B cell (primary cell): ENCODE measurements at regions not wholly inside any gene's neighbourhood (a gene's known extent, or its start where the extent isn't known, plus 50 kb on each side); places are given as distances from the start of the nearest gene placed in this dataset.

ENCODE experiments used
- ATAC-seq: fragments of 200-7000 bp; cut with Tn5 transposase; one replicate; pipeline ENCODE4 v1.10.0; 2021; ENCODE audit warnings: low read depth, mild to moderate bottlenecking, moderate number of reproducible peaks, moderate library complexity
- CTCF ChIA-PET: fragments of 350-600 bp; sonication (Branson Sonifier 250); formaldehyde crosslinking; loops from one replicate; lab custom pipeline; 2021; ENCODE audit warnings: antibody characterized with exemption, inconsistent platforms; lab: Charles Lee
- POLR2A ChIA-PET: fragments of 350-600 bp; sonication (Branson Sonifier 250); formaldehyde crosslinking; loops from one replicate; lab custom pipeline; 2021; ENCODE audit warnings: antibody characterized with exemption; lab: Charles Lee
- DNase-seq: peaks from one replicate; pipeline ENCODE4 v3.0.0; 2013
- H2AFZ ChIP-seq: 2 replicates; pipeline ENCODE4 v1.6.1; 2012; ENCODE audit warnings: mild to moderate bottlenecking, low read depth, low read length; ENCODE audit not compliant: insufficient read depth, poor library complexity, severe bottlenecking
- H3K27ac ChIP-seq, 2 donors: 1 replicate in 1 of 2; 2 replicates in 1 of 2; pipeline ENCODE4 v1.5.1; 2012 to 2013; ENCODE audit warnings: low read length in 2 of 2, mild to moderate bottlenecking in 2 of 2, moderate library complexity in 1 of 2
- H3K27me3 ChIP-seq, 4 experiments: fragments of 200-600 bp in 1 of 4; sonication (generic) in 1 of 4; replicated peaks in 1 of 4; 1 replicate in 2 of 4; 2 replicates in 2 of 4; pipeline versions ENCODE4 v1.6.1 to v1.7.0; 2013 to 2016; ENCODE audit warnings: low read length in 3 of 4, mild to moderate bottlenecking in 2 of 4, mixed read lengths in 1 of 4, moderate library complexity in 1 of 4; ENCODE audit not compliant: insufficient read depth in 4 of 4, control insufficient read depth in 3 of 4; ENCODE audit errors: control extremely low read depth in 1 of 4
- H3K36me3 ChIP-seq, 2 experiments: replicated peaks in 1 of 2; 1 replicate in 1 of 2; 2 replicates in 1 of 2; pipeline versions ENCODE4 v1.6.1 to v1.7.1; 2013; ENCODE audit warnings: low read length in 1 of 2; ENCODE audit not compliant: insufficient read depth in 2 of 2, control insufficient read depth in 1 of 2; ENCODE audit errors: control extremely low read depth in 1 of 2, extremely low read depth in 1 of 2
- H3K4me1 ChIP-seq, 2 donors: fragments of 200-600 bp in 1 of 2; sonication (generic) in 1 of 2; 1 replicate in 1 of 2; 2 replicates in 1 of 2; pipeline versions ENCODE4 v1.5.1 to v1.6.1; 2013 to 2017; ENCODE audit warnings: low read length in 2 of 2; ENCODE audit not compliant: control insufficient read depth in 2 of 2, insufficient read depth in 2 of 2
- H3K4me2 ChIP-seq: replicated peaks from 2 replicates; pipeline ENCODE3; 2012; ENCODE audit warnings: mild to moderate bottlenecking, low read depth, low read length; ENCODE audit not compliant: poor library complexity, severe bottlenecking
- H3K4me3 ChIP-seq, 5 experiments: fragments of 200-600 bp in 1 of 5; sonication (generic) in 1 of 5; 1 replicate in 3 of 5; 2 replicates in 2 of 5; pipeline versions ENCODE4 v1.5.1 to v1.7.0; 2011 to 2016; ENCODE audit warnings: low read length in 4 of 5, mild to moderate bottlenecking in 4 of 5, low read depth in 2 of 5, control low read depth in 1 of 5, moderate library complexity in 1 of 5; ENCODE audit not compliant: insufficient read depth in 1 of 5; ENCODE audit errors: control extremely low read depth in 1 of 5, extremely low read depth in 1 of 5
- H3K79me2 ChIP-seq: fragments of 200-600 bp; sonication (generic); one replicate; pipeline ENCODE4 v1.6.0; 2016; ENCODE audit warnings: low read length; ENCODE audit not compliant: control insufficient read depth, insufficient read depth
- H3K9ac ChIP-seq: fragments of 200-600 bp; sonication (generic); 2 replicates; pipeline ENCODE4 v1.6.1; 2017; ENCODE audit warnings: mild to moderate bottlenecking, low read length, moderate library complexity
- H3K9me3 ChIP-seq, 3 donors: one replicate each; pipeline versions ENCODE4 v1.6.1 to v1.7.1; 2013; ENCODE audit warnings: low read length in 2 of 3; ENCODE audit not compliant: control insufficient read depth in 2 of 3, insufficient read depth in 1 of 3; ENCODE audit errors: control extremely low read depth in 1 of 3
- H4K20me1 ChIP-seq: 2 replicates; pipeline ENCODE4 v1.6.0; 2012; ENCODE audit warnings: mild to moderate bottlenecking, low read length; ENCODE audit not compliant: insufficient read depth, control insufficient read depth, poor library complexity, severe bottlenecking
- H3K27ac Mint-ChIP-seq: one replicate; pipeline ENCODE4 v1.8.0; 2021; ENCODE audit warnings: mixed read lengths
- H3K27me3 Mint-ChIP-seq: one replicate; pipeline ENCODE4 v1.8.0; 2021; ENCODE audit warnings: mixed read lengths
- H3K4me1 Mint-ChIP-seq: one replicate; pipeline ENCODE4 v1.8.0; 2021; ENCODE audit warnings: mixed read lengths
- H3K4me3 Mint-ChIP-seq: one replicate; pipeline ENCODE4 v1.8.0; 2021; ENCODE audit warnings: mixed read lengths
- H3K9me3 Mint-ChIP-seq: one replicate; pipeline ENCODE4 v1.8.0; 2022; ENCODE audit warnings: mixed read lengths; ENCODE audit not compliant: insufficient read depth
- CTCF ChIP-seq: fragments of 200-600 bp; IDR thresholded peaks from one replicate; pipeline ENCODE4 v1.8.0; 2022; ENCODE audit warnings: antibody characterized with exemption, mild to moderate bottlenecking
- EZH2 ChIP-seq: IDR thresholded peaks from 2 replicates; pipeline ENCODE4 v1.6.1; 2012; ENCODE audit warnings: borderline replicate concordance, low read depth, mild to moderate bottlenecking, moderate library complexity, low read length; ENCODE audit not compliant: insufficient read depth, poor library complexity, severe bottlenecking
- WGBS: methylation state at CpG from one replicate; pipeline ENCODE4 v1.1.5; 2013; ENCODE audit warnings: missing lambda C conversion rate; ENCODE audit not compliant: insufficient coverage; 5-methylcytosine and 5-hydroxymethylcytosine counted together
- intact Hi-C: fragments of 100-400 bp; cut with micrococcal nuclease; formaldehyde crosslinking; loops from one replicate; pipeline ENCODE4 v1.10.0; 2022

GRCh38 chr3:145953316-145953715, 207.7 kb downstream of the PLOD2 start:
- no peak overlapping the region for H2AFZ ChIP-seq
- no peaks in the 10 kb centered on the region for H3K4me1 ChIP-seq
- Mint-ChIP-seq H3K9me3 (peaks cover 2% of the 10 kb centered on the region), H3K4me3 (no peak overlapping the region), H3K4me1 (no peaks in the 10 kb centered on the region), H3K27me3 (no peaks in the 10 kb centered on the region), H3K27ac (no peak overlapping the region)
- no peak overlapping the region for H3K4me2 ChIP-seq
- intact Hi-C loops, result no loop called here
- no peaks in the 10 kb centered on the region for H4K20me1 ChIP-seq
- no peaks in the 10 kb centered on the region for H3K36me3 ChIP-seq
- H3K79me2 ChIP-seq, result no peaks in the 10 kb centered on the region
- ATAC-seq (no peak), DNase-seq (no peak)
- WGBS, result no CpG with 5 or more reads among the region's 3 CpGs
- no peak overlapping the region for H3K27ac ChIP-seq
- H3K9me3 ChIP-seq, result no peaks in the 10 kb centered on the region
- no peak overlapping the region for H3K9ac ChIP-seq
- H3K4me3 ChIP-seq, result no peak overlapping the region
- TF ChIP-seq CTCF (no peak), EZH2 (no peak)
- POLR2A ChIA-PET, result no interaction called here
- H3K27me3 ChIP-seq, result no peaks in the 10 kb centered on the region
- CTCF ChIA-PET, result no interaction called here

GRCh38 chr3:145959457-145960088, 201.4 kb downstream of the PLOD2 start:
- ChIA-PET CTCF (no interaction called here), POLR2A (interaction anchor here (0.7 kb wide), 1 partner anchor 12 kb away, joined by 4 read pairs; no protein-coding TSS in a partner anchor)
- no peak overlapping the region for H3K27ac Mint-ChIP-seq
- TF ChIP-seq CTCF (no peak), EZH2 (no peak)
- Histone ChIP-seq H3K36me3 (no peaks in the 10 kb centered on the region), H2AFZ (no peak overlapping the region), H3K4me2 (no peak overlapping the region), H3K79me2 (no peaks in the 10 kb centered on the region), H4K20me1 (no peaks in the 10 kb centered on the region), H3K27me3 (no peaks in the 10 kb centered on the region), H3K9me3 (no peaks in the 10 kb centered on the region), H3K4me3 (no peak overlapping the region), H3K27ac (no peak overlapping the region), H3K4me1 (no peaks in the 10 kb centered on the region), H3K9ac (no peak overlapping the region)
- no peaks in the 10 kb centered on the region for H3K4me1 Mint-ChIP-seq
- H3K9me3 Mint-ChIP-seq, result peaks cover 2% of the 10 kb centered on the region
- H3K4me3 Mint-ChIP-seq, result no peak overlapping the region
- intact Hi-C loops, result no loop called here
- no peak for DNase-seq
- no CpG with 5 or more reads among the region's 2 CpGs for WGBS
- H3K27me3 Mint-ChIP-seq, result no peaks in the 10 kb centered on the region
- ATAC-seq, result no peak
